Endodermal cell (in vitro differentiated cells): ENCODE measurements at regions not wholly inside any gene's neighbourhood (a gene's known extent, or its start where the extent isn't known, plus 50 kb on each side); places are given as distances from the start of the nearest gene placed in this dataset.

Experiments
- DNase-seq: peaks from one replicate; pipeline ENCODE4 v3.0.0-alpha.2; 2017
- H3K27ac ChIP-seq: 2 replicates; pipeline ENCODE4 v1.5.1; 2013; ENCODE audit warnings: mild to moderate bottlenecking, low read depth, low read length, moderate library complexity
- H3K27me3 ChIP-seq: 2 replicates; pipeline ENCODE4 v1.6.1; 2013; ENCODE audit warnings: mild to moderate bottlenecking, low read length, moderate library complexity; ENCODE audit not compliant: insufficient read depth, control insufficient read depth, poor library complexity, severe bottlenecking
- H3K36me3 ChIP-seq: 2 replicates; pipeline ENCODE4 v1.7.0; 2013; ENCODE audit warnings: mild to moderate bottlenecking, low read length, moderate library complexity; ENCODE audit not compliant: control insufficient read depth, insufficient read depth
- H3K4me1 ChIP-seq: one replicate; pipeline ENCODE4 v1.7.0; 2013; ENCODE audit warnings: low read length; ENCODE audit not compliant: control insufficient read depth, insufficient read depth
- H3K4me3 ChIP-seq: 2 replicates; pipeline ENCODE4 v1.5.1; 2013; ENCODE audit warnings: mild to moderate bottlenecking, low read length, moderate library complexity
- H3K9ac ChIP-seq: 2 replicates; pipeline ENCODE4 v1.6.1; 2013; ENCODE audit warnings: mild to moderate bottlenecking, low read length, moderate library complexity; ENCODE audit not compliant: poor library complexity, severe bottlenecking; ENCODE audit errors: extremely low read depth
- H3K9me3 ChIP-seq: 2 replicates; pipeline ENCODE4 v1.6.1; 2013; ENCODE audit warnings: mild to moderate bottlenecking, low read length, moderate library complexity; ENCODE audit not compliant: control insufficient read depth
- H3K27ac Mint-ChIP-seq: 2 replicates; pipeline ENCODE4 v1.8.0; 2020; ENCODE audit warnings: mixed read lengths
- H3K27me3 Mint-ChIP-seq: 2 replicates; pipeline ENCODE4 v1.8.0; 2021; ENCODE audit warnings: mild to moderate bottlenecking, mixed read lengths; ENCODE audit not compliant: insufficient read depth
- H3K36me3 Mint-ChIP-seq: 2 replicates; pipeline ENCODE4 v1.8.0; 2020; ENCODE audit warnings: low read depth, mixed read lengths
- H3K4me1 Mint-ChIP-seq: 2 replicates; pipeline ENCODE4 v1.8.0; 2020; ENCODE audit warnings: mixed read lengths
- H3K4me3 Mint-ChIP-seq: 2 replicates; pipeline ENCODE4 v1.8.0; 2020; ENCODE audit warnings: mild to moderate bottlenecking, moderate library complexity, mixed read lengths
- H3K9me3 Mint-ChIP-seq: 2 replicates; pipeline ENCODE4 v1.8.0; 2020; ENCODE audit warnings: mild to moderate bottlenecking, mixed read lengths
- CTCF ChIP-seq: fragments of 200-600 bp; sonication (generic); conservative IDR thresholded peaks from 2 replicates; pipeline ENCODE4 v1.5.0; 2021; ENCODE audit warnings: antibody characterized with exemption, mild to moderate bottlenecking
- WGBS, 2 experiments: methylation state at CpG; one replicate each; pipeline versions ENCODE4 v1.1.5 to v1.1.7; 2013; ENCODE audit warnings: missing lambda C conversion rate in 2 of 2, mixed read lengths in 1 of 2; ENCODE audit not compliant: insufficient coverage in 1 of 2, insufficient read length in 1 of 2; 5-methylcytosine and 5-hydroxymethylcytosine counted together

GRCh38 chr18:30652387-30652786 lies 390.2 kb downstream of the DSC3 start:
- no peak for TF ChIP-seq CTCF
- no peak overlapping the region for H3K9ac ChIP-seq
- Mint-ChIP-seq H3K4me3 (no peak overlapping the region), H3K9me3 (peaks cover 6% of the 10 kb centered on the region), H3K27ac (peak overlapping the region; percentile 1), H3K27me3 (no peaks in the 10 kb centered on the region), H3K4me1 (peaks cover 13% of the 10 kb centered on the region), H3K36me3 (no peaks in the 10 kb centered on the region)
- no peaks in the 10 kb centered on the region for H3K27me3 ChIP-seq
- DNase-seq, result no peak
- no peaks in the 10 kb centered on the region for H3K36me3 ChIP-seq
- peak overlapping the region; percentile 8 for H3K27ac ChIP-seq
- peaks cover 3% of the 10 kb centered on the region for H3K9me3 ChIP-seq
- peaks cover 3% of the 10 kb centered on the region for H3K4me1 ChIP-seq
- 63% methylated on average over 2 of the region's 2 CpGs; no CpG with 5 or more reads in 1 of the 2 experiments for whole genome bisulfite sequencing, 2 experiments
- H3K4me3 ChIP-seq, result no peak overlapping the region

- H3K27me3 ChIP-seq, result no peaks in the 10 kb centered on the region
- no peak for TF ChIP-seq CTCF
- H3K36me3 ChIP-seq, result no peaks in the 10 kb centered on the region
- Mint-ChIP-seq H3K4me3 (no peak overlapping the region), H3K27me3 (no peaks in the 10 kb centered on the region), H3K27ac (no peak overlapping the region), H3K36me3 (no peaks in the 10 kb centered on the region), H3K4me1 (peaks cover 13% of the 10 kb centered on the region), H3K9me3 (no peaks in the 10 kb centered on the region)
- H3K9me3 ChIP-seq, result no peaks in the 10 kb centered on the region
- H3K4me1 ChIP-seq, result peaks cover 3% of the 10 kb centered on the region
- no peak overlapping the region for H3K4me3 ChIP-seq
- H3K9ac ChIP-seq, result no peak overlapping the region
- no peak overlapping the region for H3K27ac ChIP-seq
- no peak for DNase-seq
Measured at GRCh38 chr18:30650499-30650898, 392.0 kb downstream of the DSC3 start.

- Mint-ChIP-seq H3K9me3 (no peaks in the 10 kb centered on the region), H3K27me3 (no peaks in the 10 kb centered on the region)
Measured at GRCh38 chr18:30644158-30644557, 398.4 kb downstream of the DSC3 start.

More at GRCh38 chr18:30644158-30644557, 398.4 kb downstream of the DSC3 start:
- TF ChIP-seq CTCF, result no peak
- Histone ChIP-seq H3K36me3 (no peaks in the 10 kb centered on the region), H3K27me3 (no peaks in the 10 kb centered on the region), H3K9me3 (no peaks in the 10 kb centered on the region), H3K9ac (no peak overlapping the region), H3K4me1 (no peaks in the 10 kb centered on the region), H3K27ac (no peak overlapping the region), H3K4me3 (no peak overlapping the region)
- no peak overlapping the region for H3K27ac Mint-ChIP-seq
- no peaks in the 10 kb centered on the region for H3K4me1 Mint-ChIP-seq
- H3K36me3 Mint-ChIP-seq, result no peaks in the 10 kb centered on the region
- DNase-seq, result no peak
- no peak overlapping the region for H3K4me3 Mint-ChIP-seq
